Omental fat pad (tissue), 3 donors: ENCODE measurements at regions not wholly inside any gene's neighbourhood (a gene's known extent, or its start where the extent isn't known, plus 50 kb on each side); places are given as distances from the start of the nearest gene placed in this dataset.

Experiments used
- ATAC-seq: fragments of 150-250 bp; one replicate; pipeline ENCODE4 v1.9.1; 2016; ENCODE audit warnings: mild to moderate bottlenecking, moderate library complexity; ENCODE audit not compliant: low FRiP score
- DNase-seq: peaks from one replicate; pipeline ENCODE4 v3.0.0-alpha.2; 2019; ENCODE audit warnings: low spot score
- CTCF ChIP-seq, 3 donors: fragments of 450-650 bp; IDR thresholded peaks; one replicate each; pipeline ENCODE4 v1.5.1; 2016 to 2017; ENCODE audit warnings: antibody characterized with exemption in 3 of 3, mild to moderate bottlenecking in 3 of 3, moderate library complexity in 2 of 3

GRCh38 chr16:85179344-85180046, 67.2 kb upstream of the CIBAR2 start:
- no peak for DNase-seq
- no peak for ATAC-seq
- no peak for TF ChIP-seq CTCF (IDR thresholded peaks at IDR 0.05)

- ATAC-seq: no peak
- TF ChIP-seq CTCF (IDR thresholded peaks at IDR 0.05): no peak
- no peak for DNase-seq
These were observed 68.0 kb upstream of the CIBAR2 start for GRCh38 chr16:85180047-85180826.

- DNase-seq (no peak), ATAC-seq (no peak)
- TF ChIP-seq CTCF (IDR thresholded peaks at IDR 0.05): no peak
These were observed 68.8 kb upstream of the CIBAR2 start for GRCh38 chr16:85180827-85181738.

GRCh38 chr16:85181739-85182129, 69.5 kb upstream of the CIBAR2 start:
- no peak for TF ChIP-seq CTCF (IDR thresholded peaks at IDR 0.05)
- no peak for ATAC-seq
- no peak for DNase-seq

GRCh38 chr16:85182286-85182685, 70.0 kb upstream of the CIBAR2 start:
- ATAC-seq (no peak), DNase-seq (no peak)
- TF ChIP-seq CTCF (IDR thresholded peaks at IDR 0.05): no peak

- TF ChIP-seq CTCF (IDR thresholded peaks at IDR 0.05): no peak
- ATAC-seq: no peak
- no peak for DNase-seq
These were observed 70.5 kb upstream of the CIBAR2 start for GRCh38 chr16:85182774-85183173.
